ENCODE measurements at regions not wholly inside any gene's neighbourhood (a gene's known extent, or its start where the extent isn't known, plus 50 kb on each side); places are given as distances from the start of the nearest gene placed in this dataset.

DNA sequence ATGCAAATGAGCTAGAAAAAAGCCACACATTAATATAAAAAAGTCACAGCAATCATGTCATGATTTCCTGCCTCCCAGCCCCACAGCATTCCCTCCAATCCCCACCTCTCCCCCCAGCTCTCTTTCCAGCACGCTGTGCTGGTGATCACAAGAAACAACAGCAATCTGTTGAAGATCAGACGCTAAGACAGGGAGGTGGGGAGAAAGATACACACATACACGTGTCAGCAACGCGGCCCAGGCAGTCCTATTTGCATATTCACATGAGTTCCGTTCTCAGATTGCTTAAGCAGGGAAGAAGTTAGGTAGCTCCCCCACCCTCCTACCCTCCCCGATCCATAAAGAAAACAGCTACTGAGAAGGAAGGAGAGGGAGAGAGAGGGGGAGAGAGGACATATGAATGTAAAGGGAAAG, 405.5 kb upstream of the PSMD7 start:
- Mint-ChIP-seq H3K27ac (no peak overlapping the region), H3K9me3 (ENCODE audit: low read depth) (no peaks in the 10 kb centered on the region), H3K36me3 (ENCODE audit: insufficient read depth) (no peaks in the 10 kb centered on the region), H3K4me3 (ENCODE audit: low read depth) (peak overlapping the region; percentile 17), H3K27me3 (peaks cover 61% of the 10 kb centered on the region), H3K4me1 (ENCODE audit: low read depth) (peaks cover 7% of the 10 kb centered on the region)
- TF ChIP-seq, protein P1, sequence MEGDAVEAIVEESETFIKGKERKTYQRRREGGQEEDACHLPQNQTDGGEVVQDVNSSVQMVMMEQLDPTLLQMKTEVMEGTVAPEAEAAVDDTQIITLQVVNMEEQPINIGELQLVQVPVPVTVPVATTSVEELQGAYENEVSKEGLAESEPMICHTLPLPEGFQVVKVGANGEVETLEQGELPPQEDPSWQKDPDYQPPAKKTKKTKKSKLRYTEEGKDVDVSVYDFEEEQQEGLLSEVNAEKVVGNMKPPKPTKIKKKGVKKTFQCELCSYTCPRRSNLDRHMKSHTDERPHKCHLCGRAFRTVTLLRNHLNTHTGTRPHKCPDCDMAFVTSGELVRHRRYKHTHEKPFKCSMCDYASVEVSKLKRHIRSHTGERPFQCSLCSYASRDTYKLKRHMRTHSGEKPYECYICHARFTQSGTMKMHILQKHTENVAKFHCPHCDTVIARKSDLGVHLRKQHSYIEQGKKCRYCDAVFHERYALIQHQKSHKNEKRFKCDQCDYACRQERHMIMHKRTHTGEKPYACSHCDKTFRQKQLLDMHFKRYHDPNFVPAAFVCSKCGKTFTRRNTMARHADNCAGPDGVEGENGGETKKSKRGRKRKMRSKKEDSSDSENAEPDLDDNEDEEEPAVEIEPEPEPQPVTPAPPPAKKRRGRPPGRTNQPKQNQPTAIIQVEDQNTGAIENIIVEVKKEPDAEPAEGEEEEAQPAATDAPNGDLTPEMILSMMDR (IDR thresholded peaks at IDR 0.05; ENCODE audit: unreplicated experiment) = no peak
- DNase-seq (ENCODE audit: low spot score, unreplicated experiment) = no peak

DNA sequence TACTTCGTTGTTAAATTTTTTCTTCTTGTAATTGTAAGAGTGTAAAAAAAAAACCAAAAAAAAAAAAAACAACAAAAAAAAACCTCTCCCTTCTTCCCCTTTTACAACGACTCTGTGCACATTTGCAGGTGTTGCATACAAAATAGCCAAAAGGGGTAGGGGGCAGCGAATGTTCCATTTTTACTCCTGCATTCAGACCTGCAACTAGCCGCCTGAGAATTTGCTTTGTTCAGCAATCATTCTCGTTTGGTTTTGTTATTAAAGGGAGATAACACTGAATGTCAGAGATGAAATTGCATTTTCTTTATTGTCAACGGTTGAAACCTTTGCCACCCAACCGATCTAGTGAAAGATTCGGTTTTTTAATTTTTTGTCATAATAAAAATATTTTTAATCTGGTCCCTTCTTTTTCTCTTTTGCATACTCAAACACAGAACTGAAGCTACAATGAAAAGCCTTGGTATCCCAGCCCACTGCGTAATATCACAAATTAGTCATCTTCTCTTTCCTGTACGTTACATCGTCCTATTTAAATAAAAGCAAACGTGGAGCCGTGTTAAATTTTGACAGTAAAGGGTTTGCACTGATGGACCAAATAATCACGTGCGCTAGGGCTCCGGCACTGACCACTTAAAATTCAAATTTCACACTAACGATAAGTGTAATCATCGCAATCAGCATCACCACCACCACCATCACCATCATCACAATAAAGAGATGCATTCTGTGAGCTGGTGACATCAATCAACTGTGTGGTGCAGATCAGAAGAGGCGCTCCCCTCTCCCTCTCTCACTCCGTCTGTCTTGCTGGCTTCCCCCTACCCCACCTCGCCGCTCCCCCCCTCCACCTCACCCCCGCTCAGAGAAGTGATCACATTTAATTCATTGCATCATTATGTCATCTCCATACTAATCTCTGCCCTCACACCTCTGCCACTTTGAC, 406.2 kb upstream of the PSMD7 start:
- Mint-ChIP-seq H3K27ac (no peak overlapping the region), H3K4me1 (ENCODE audit: low read depth) (peaks cover 7% of the 10 kb centered on the region)
- no peak for DNase-seq (ENCODE audit: low spot score, unreplicated experiment)

DNA sequence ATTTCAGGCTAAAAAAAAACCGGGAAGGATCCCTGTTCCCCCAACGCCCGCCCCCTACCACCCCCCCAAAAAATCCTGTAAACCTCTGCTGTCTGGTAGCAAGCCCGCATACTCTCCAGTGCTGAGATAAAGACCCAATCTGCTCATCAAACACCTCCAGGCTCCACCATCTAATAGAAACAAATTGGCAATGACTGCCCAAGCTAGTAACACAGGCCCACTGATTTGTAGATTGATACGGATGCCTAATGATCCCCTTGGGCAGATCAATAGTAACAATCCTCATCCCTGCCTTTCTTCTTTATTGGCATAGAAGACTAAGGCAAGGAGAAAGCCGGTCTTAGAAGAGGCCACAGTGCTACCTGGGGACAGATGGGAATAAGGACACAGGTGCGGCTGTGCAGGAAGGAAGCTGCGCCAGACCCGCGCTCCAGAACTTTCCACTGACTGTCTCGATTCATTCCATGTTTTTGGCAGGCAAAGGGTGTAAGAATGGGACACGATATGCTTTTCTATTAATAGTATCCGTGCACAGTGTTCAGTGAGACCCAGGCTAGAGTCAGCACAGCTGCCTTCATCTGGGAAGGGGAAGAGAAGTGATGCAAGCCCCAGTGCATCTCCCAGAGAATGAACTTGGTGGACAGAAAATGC, 407.6 kb upstream of the PSMD7 start:
- Mint-ChIP-seq H3K9me3 (ENCODE audit: low read depth) (no peaks in the 10 kb centered on the region), H3K4me3 (ENCODE audit: low read depth) (no peak overlapping the region), H3K27me3 (peaks cover 62% of the 10 kb centered on the region), H3K4me1 (ENCODE audit: low read depth) (peaks cover 7% of the 10 kb centered on the region), H3K36me3 (ENCODE audit: insufficient read depth) (no peaks in the 10 kb centered on the region), H3K27ac (no peak overlapping the region)
- DNase-seq (ENCODE audit: low spot score, unreplicated experiment) = no peak
- TF ChIP-seq, protein P1 (IDR thresholded peaks at IDR 0.05; ENCODE audit: unreplicated experiment) = no peak

More for the DNA sequence above, 406.2 kb upstream of the PSMD7 start:
- H3K36me3 Mint-ChIP-seq (ENCODE audit: insufficient read depth) = no peaks in the 10 kb centered on the region
- H3K4me3 Mint-ChIP-seq (ENCODE audit: low read depth) = peak overlapping the region; percentile 17
- no peaks in the 10 kb centered on the region for H3K9me3 Mint-ChIP-seq (ENCODE audit: low read depth)
- TF ChIP-seq, protein P1 (IDR thresholded peaks at IDR 0.05; ENCODE audit: unreplicated experiment) = no peak
- H3K27me3 Mint-ChIP-seq = peaks cover 64% of the 10 kb centered on the region

DNA sequence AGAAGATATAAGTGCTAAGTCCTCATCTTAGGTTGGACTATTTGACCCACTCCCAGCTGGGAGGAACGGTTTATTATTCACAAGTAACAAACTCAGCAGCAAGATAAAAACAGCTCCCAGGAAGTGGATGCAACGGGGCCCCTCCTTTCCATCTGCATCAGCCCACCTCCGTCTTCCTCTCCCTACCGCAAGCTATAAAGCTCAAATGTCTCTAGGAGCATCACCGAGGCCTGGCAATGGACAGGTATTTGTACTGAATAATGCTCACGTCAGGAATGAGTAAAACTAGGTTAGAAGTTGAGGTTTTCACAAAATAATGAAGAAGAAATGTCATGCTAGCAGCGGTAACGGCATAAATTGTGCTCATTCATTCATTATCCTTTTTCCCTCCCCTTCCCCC, 408.7 kb upstream of the PSMD7 start:
- H3K9me3 Mint-ChIP-seq (ENCODE audit: low read depth) = no peaks in the 10 kb centered on the region
- TF ChIP-seq, protein P1 (IDR thresholded peaks at IDR 0.05; ENCODE audit: unreplicated experiment) = no peak
- no peak overlapping the region for H3K4me3 Mint-ChIP-seq (ENCODE audit: low read depth)
- H3K36me3 Mint-ChIP-seq (ENCODE audit: insufficient read depth) = no peaks in the 10 kb centered on the region
- no peak overlapping the region for H3K27ac Mint-ChIP-seq
- peaks cover 10% of the 10 kb centered on the region for H3K4me1 Mint-ChIP-seq (ENCODE audit: low read depth)
- peaks cover 58% of the 10 kb centered on the region for H3K27me3 Mint-ChIP-seq
- no peak for DNase-seq (ENCODE audit: low spot score, unreplicated experiment)

DNA sequence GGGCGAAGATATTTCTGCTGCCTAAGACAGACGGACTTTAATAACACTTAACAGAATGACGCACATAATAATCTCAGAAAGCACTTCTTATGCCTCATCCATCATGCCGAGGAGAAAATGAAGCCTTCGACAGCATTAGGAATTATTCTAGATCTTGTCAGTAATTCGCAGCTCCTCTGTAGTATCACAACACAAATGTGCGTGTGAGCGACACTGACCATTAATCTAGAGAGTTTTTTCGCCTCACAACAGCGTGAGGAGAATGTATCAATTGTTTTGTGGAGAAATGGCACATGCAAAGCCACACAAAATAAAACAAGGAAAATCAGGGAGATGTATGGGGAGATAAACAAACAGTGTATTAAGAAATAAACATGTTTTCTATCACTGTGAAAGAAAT, 410.2 kb upstream of the PSMD7 start:
- H3K27ac Mint-ChIP-seq = no peak overlapping the region
- DNase-seq (ENCODE audit: low spot score, unreplicated experiment) = no peak
- no peak overlapping the region for H3K4me3 Mint-ChIP-seq (ENCODE audit: low read depth)
- H3K4me1 Mint-ChIP-seq (ENCODE audit: low read depth) = peaks cover 15% of the 10 kb centered on the region
- peaks cover 50% of the 10 kb centered on the region for H3K27me3 Mint-ChIP-seq
- no peaks in the 10 kb centered on the region for H3K36me3 Mint-ChIP-seq (ENCODE audit: insufficient read depth)
- TF ChIP-seq, protein P1 (IDR thresholded peaks at IDR 0.05; ENCODE audit: unreplicated experiment) = no peak
- no peaks in the 10 kb centered on the region for H3K9me3 Mint-ChIP-seq (ENCODE audit: low read depth)
